ENCODE measurements at regions not wholly inside any gene's neighbourhood (a gene's known extent, or its start where the extent isn't known, plus 50 kb on each side); places are given as distances from the start of the nearest gene placed in this dataset.

DNA sequence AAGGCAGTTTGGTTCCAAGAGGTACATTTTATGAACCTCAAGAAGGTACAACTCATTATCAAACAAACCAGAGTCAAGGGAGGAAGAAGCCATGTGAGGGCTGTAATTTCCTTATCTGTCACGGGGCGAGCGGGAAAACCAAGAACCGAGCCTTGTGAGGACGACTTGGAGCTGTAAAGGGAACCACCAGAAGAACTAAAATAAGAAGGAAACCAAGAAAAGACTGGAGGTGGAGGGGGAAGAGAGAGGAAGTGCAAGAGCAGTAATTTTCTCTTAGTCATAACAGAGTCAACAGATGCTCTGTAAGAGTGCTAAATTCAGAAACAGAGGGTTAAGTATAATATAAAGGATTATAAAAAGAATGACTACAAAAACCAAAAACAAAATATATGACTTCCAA lies 127.1 kb downstream of the DIRAS2 start:
- CTCF ChIA-PET (ENCODE audit: partially characterized antibody) = no interaction called here
- H4K20me1 ChIP-seq (replicated peaks in 1 of 2; ENCODE audit: control insufficient read depth in 1 of 2, insufficient read depth in 2 of 2, low read length in 2 of 2) = no peaks in the 10 kb centered on the region
- no peak for FAIRE-seq

More for the DNA sequence above, 127.1 kb downstream of the DIRAS2 start:
- H3K4me2 ChIP-seq (ENCODE audit: insufficient read depth in 1 of 2, low read depth in 2 of 2, low read length in 2 of 2) = no peak overlapping the region
- H3K14ac ChIP-seq (ENCODE audit: insufficient read length) = no peak overlapping the region
- H4K91ac ChIP-seq (replicated peaks; ENCODE audit: insufficient read length, low read length) = no peak overlapping the region
- no peak overlapping the region for H4K5ac ChIP-seq (ENCODE audit: insufficient read length, low read depth, low read length)
- no peak overlapping the region for H2BK20ac ChIP-seq (ENCODE audit: low read length)
- H2BK15ac ChIP-seq (ENCODE audit: low read length) = no peak overlapping the region
- H3K27me3 ChIP-seq (replicated peaks in 1 of 4; ENCODE audit: control insufficient read depth in 3 of 4, extremely low read depth in 1 of 4, insufficient read depth in 3 of 4, low read length in 3 of 4) = no peaks in the 10 kb centered on the region
- no peak overlapping the region for H2BK120ac ChIP-seq (replicated peaks; ENCODE audit: low read depth, low read length)
- no peak overlapping the region for H3K27ac ChIP-seq (ENCODE audit: low read depth, low read length)
- TF ChIP-seq TBP (IDR thresholded peaks at IDR 0.05; ENCODE audit: low read depth, low read length) (no peak), KDM4A (IDR thresholded peaks at IDR 0.05; ENCODE audit: low read depth, low read length, severe bottlenecking) (no peak), KDM1A (IDR thresholded peaks at IDR 0.05; ENCODE audit: borderline replicate concordance, low read length) (no peak), SIN3A (conservative IDR thresholded peaks at IDR 0.05 in 1 of 2, IDR thresholded peaks at IDR 0.05 in 1 of 2; ENCODE audit: low read depth in 1 of 2, low read length in 2 of 2) (no peak), HDAC6 (IDR thresholded peaks at IDR 0.05; ENCODE audit: low read depth, low read length) (no peak), RAD21 (IDR thresholded peaks at IDR 0.05 in 1 of 2, conservative IDR thresholded peaks at IDR 0.05 in 1 of 2; ENCODE audit: low read depth in 2 of 2, low read length in 2 of 2) (no peak), SAP30 (IDR thresholded peaks at IDR 0.05; ENCODE audit: insufficient read depth, insufficient replicate concordance, low read length) (no peak), BRCA1 (IDR thresholded peaks at IDR 0.05; ENCODE audit: low read depth, low read length) (no peak), HDAC2 (IDR thresholded peaks at IDR 0.05; ENCODE audit: borderline replicate concordance in 1 of 2, low read depth in 2 of 2, low read length in 2 of 2) (no peak)
- no peak overlapping the region for H3K56ac ChIP-seq (replicated peaks; ENCODE audit: insufficient read length, low read depth, low read length)
- WGBS, 2 experiments (ENCODE audit: extremely low coverage in 1 of 2, insufficient coverage in 1 of 2, insufficient read length in 1 of 2, insufficient replicate concordance in 2 of 2, low coverage in 1 of 2, low lambda C conversion rate in 2 of 2, missing lambda C conversion rate in 1 of 2) = 89% methylated on average over 5 of the region's 5 CpGs; no CpG with 5 or more reads in 1 of the 2 experiments
- H3K4me1 ChIP-seq (replicated peaks in 1 of 4; ENCODE audit: control insufficient read depth in 3 of 4, insufficient read depth in 4 of 4, low read length in 3 of 4) = peaks cover 0 to 10% (median 6%) of the 10 kb centered on the region in 4 experiments; a peak in 2 of 7 replicates
- H3K4me3 ChIP-seq (ENCODE audit: extremely low read depth in 1 of 4, insufficient read depth in 2 of 4, low read depth in 3 of 4, low read length in 4 of 4) = no peak overlapping the region
- H3K9ac ChIP-seq (replicated peaks in 1 of 4; ENCODE audit: extremely low read depth in 1 of 4, low read depth in 3 of 4, low read length in 3 of 4) = no peak overlapping the region
- H2AK5ac ChIP-seq (ENCODE audit: low read depth, low read length) = no peak overlapping the region
- H2BK5ac ChIP-seq (ENCODE audit: low read depth, low read length) = no peak overlapping the region
- no peaks in the 10 kb centered on the region for H3K9me3 ChIP-seq (ENCODE audit: insufficient read depth in 2 of 2, low read depth in 1 of 2, low read length in 1 of 2)
- no peaks in the 10 kb centered on the region for H3K79me2 ChIP-seq (ENCODE audit: control insufficient read depth in 1 of 2, insufficient read depth in 2 of 2, low read length in 2 of 2)
- H3K23me2 ChIP-seq (ENCODE audit: low read depth, low read length) = no peaks in the 10 kb centered on the region
- DNase-seq (ENCODE audit: low read depth in 1 of 2, low spot score in 2 of 2) = no peak
- H3K79me1 ChIP-seq (ENCODE audit: low read depth, low read length) = no peaks in the 10 kb centered on the region; the same call in 1 of the 2 replicates
- H2BK12ac ChIP-seq (ENCODE audit: low read depth, low read length) = no peak overlapping the region
- POLR2A ChIA-PET (ENCODE audit: partially characterized antibody) = no interaction called here
- H2AFZ ChIP-seq (ENCODE audit: low read length) = no peak overlapping the region
- H3K23ac ChIP-seq (ENCODE audit: insufficient read length) = no peak overlapping the region
- H4K8ac ChIP-seq (ENCODE audit: extremely low read depth, insufficient read depth, low read length) = no peak overlapping the region
- H3K18ac ChIP-seq (ENCODE audit: extremely low read depth, low read length) = no peak overlapping the region
- no peak overlapping the region for H3K4ac ChIP-seq (replicated peaks; ENCODE audit: insufficient read length, low read depth, low read length)
- no peaks in the 10 kb centered on the region for H3K36me3 ChIP-seq (ENCODE audit: control insufficient read depth in 2 of 4, insufficient read depth in 4 of 4, low read length in 3 of 4)

All from H1 (cell line).